Astrocyte (in vitro differentiated cells and primary cell): ENCODE measurements at regions not wholly inside any gene's neighbourhood (a gene's known extent, or its start where the extent isn't known, plus 50 kb on each side); places are given as distances from the start of the nearest gene placed in this dataset.

Experiments used
- EZH2 ChIP-seq: IDR thresholded peaks from 2 replicates; pipeline ENCODE4 v1.6.1; 2012; ENCODE audit warnings: mild to moderate bottlenecking, low read length, inconsistent platforms; ENCODE audit not compliant: insufficient read depth
- TF ChIP-seq, protein P1 (sequence below): IDR thresholded peaks from 2 replicates; pipeline ENCODE4 v1.5.1; 2011; ENCODE audit warnings: low read depth, mild to moderate bottlenecking, inconsistent platforms, low read length, moderate library complexity; ENCODE audit not compliant: insufficient read depth

DNA sequence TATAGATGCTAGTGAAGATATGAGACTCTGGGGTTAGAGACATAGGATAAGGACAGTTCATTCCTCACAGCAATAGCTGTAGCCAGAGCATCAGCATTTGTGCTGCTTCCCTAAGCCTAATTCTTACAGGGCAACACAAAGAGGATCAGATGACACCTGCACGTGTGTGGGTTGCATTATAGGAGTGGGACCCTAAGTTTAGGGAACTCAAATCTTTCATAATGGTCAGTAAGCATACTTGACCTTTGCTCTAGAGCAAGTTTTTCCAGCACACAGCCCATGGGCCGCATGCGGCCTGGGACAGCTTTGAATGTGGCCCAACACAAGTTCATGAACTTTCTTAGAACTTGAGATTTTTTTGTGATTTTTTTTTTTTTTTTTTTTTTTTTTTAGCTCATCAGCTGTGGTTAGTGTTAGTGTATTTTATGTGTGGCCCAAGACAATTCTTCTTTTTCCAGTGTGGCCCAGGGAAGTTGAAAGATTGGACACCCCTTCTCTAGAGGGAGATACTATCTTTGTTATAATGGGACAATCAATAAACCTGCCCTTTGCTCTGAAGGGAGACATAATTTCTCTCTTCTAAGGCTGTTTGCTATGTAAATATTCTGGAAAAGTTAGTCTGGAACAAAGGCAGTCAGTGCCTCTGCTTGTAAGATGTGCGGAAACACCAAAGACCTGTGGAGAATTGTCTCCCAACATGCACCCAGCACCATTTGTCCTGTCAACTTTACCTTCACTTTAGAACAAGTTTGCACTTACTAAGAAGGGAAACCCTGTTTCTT is 650.2 kb downstream of the ZNF674 start:
- TF ChIP-seq, protein P1, sequence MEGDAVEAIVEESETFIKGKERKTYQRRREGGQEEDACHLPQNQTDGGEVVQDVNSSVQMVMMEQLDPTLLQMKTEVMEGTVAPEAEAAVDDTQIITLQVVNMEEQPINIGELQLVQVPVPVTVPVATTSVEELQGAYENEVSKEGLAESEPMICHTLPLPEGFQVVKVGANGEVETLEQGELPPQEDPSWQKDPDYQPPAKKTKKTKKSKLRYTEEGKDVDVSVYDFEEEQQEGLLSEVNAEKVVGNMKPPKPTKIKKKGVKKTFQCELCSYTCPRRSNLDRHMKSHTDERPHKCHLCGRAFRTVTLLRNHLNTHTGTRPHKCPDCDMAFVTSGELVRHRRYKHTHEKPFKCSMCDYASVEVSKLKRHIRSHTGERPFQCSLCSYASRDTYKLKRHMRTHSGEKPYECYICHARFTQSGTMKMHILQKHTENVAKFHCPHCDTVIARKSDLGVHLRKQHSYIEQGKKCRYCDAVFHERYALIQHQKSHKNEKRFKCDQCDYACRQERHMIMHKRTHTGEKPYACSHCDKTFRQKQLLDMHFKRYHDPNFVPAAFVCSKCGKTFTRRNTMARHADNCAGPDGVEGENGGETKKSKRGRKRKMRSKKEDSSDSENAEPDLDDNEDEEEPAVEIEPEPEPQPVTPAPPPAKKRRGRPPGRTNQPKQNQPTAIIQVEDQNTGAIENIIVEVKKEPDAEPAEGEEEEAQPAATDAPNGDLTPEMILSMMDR, result no peak
- no peak for TF ChIP-seq EZH2
